Globus pallidus (tissue), 1 donor: ENCODE measurements at regions not wholly inside any gene's neighbourhood (a gene's known extent, or its start where the extent isn't known, plus 50 kb on each side); places are given as distances from the start of the nearest gene placed in this dataset.

Experiments used
- DNase-seq: peaks from one replicate; pipeline ENCODE4 v3.0.0-alpha.2; 2015; ENCODE audit warnings: low spot score

- DNase-seq = no peak
Observed at GRCh38 chr20:62581806-62582205, 60.5 kb upstream of the SLCO4A1 start.

GRCh38 chr20:62583424-62583920 is 58.8 kb upstream of the SLCO4A1 start:
- DNase-seq = peak; percentile 22

GRCh38 chr20:62584671-62585460 is 57.4 kb upstream of the SLCO4A1 start:
- no peak for DNase-seq

- no peak for DNase-seq
Observed at GRCh38 chr20:62585461-62585970, 56.8 kb upstream of the SLCO4A1 start.

- DNase-seq = no peak
Observed at GRCh38 chr20:62586799-62587198, 55.5 kb upstream of the SLCO4A1 start.

- DNase-seq = no peak
Observed at GRCh38 chr20:62587757-62588402, 54.4 kb upstream of the SLCO4A1 start.

- no peak for DNase-seq
Observed at GRCh38 chr20:62588458-62589149, 53.7 kb upstream of the SLCO4A1 start.

- DNase-seq = no peak
Observed at GRCh38 chr20:62589150-62589498, 53.2 kb upstream of the SLCO4A1 start.

GRCh38 chr20:62589720-62590119 is 52.6 kb upstream of the SLCO4A1 start:
- no peak for DNase-seq

- no peak for DNase-seq
Observed at GRCh38 chr20:62590309-62591121, 51.8 kb upstream of the SLCO4A1 start.

GRCh38 chr20:62591122-62591468 is 51.2 kb upstream of the SLCO4A1 start:
- no peak for DNase-seq

- no peak for DNase-seq
Observed at GRCh38 chr20:62591591-62591990, 50.7 kb upstream of the SLCO4A1 start.
